K562 (cell line): ENCODE measurements at regions not wholly inside any gene's neighbourhood (a gene's known extent, or its start where the extent isn't known, plus 50 kb on each side); places are given as distances from the start of the nearest gene placed in this dataset.

Experiments
- ARID3A ChIP-seq: IDR thresholded peaks from 2 replicates; pipeline ENCODE4 v1.6.1; 2012; ENCODE audit warnings: low read depth, low read length, improper control_type of control experiment, borderline replicate concordance
- BRD9 ChIP-seq: fragments of 450-650 bp; IDR thresholded peaks from 2 replicates; pipeline ENCODE4 v1.6.1; 2018; ENCODE audit warnings: low read depth; ENCODE audit not compliant: partially characterized antibody
- CBX2 ChIP-seq: fragments of 200-600 bp; sonication (generic); IDR thresholded peaks from one replicate; pipeline ENCODE4 v1.6.1; 2012; ENCODE audit warnings: mild to moderate bottlenecking, low read length, inconsistent platforms; ENCODE audit not compliant: insufficient read depth, poor library complexity, severe bottlenecking
- CEBPB ChIP-seq: fragments of 450-650 bp; IDR thresholded peaks from 2 replicates; pipeline ENCODE4 v1.6.1; 2016; ENCODE audit warnings: missing genetic modification characterization, missing compliant biosample characterization
- CEBPG ChIP-seq, 3 experiments: fragments of 200-800 bp in 1 of 3; sonication (Bioruptor generic) in 1 of 3; sonication (generic) in 1 of 3; formaldehyde crosslinking in 1 of 3; IDR thresholded peaks in 2 of 3; conservative IDR thresholded peaks in 1 of 3; 2 replicates each; pipeline versions ENCODE4 v1.6.1 to v1.8.0; 2016 to 2022; ENCODE audit warnings: missing compliant biosample characterization in 2 of 3, missing genetic modification characterization in 2 of 3, mild to moderate bottlenecking in 1 of 3, missing genetic modification reagents in 1 of 3
- DMBX1 ChIP-seq: fragments of 250-450 bp; sonication (Bioruptor Pico); IDR thresholded peaks from 2 replicates; pipeline ENCODE4 v1.8.0; 2022; ENCODE audit warnings: inconsistent platforms, mild to moderate bottlenecking, moderate library complexity, borderline replicate concordance
- EP300 ChIP-seq: IDR thresholded peaks from 2 replicates; pipeline ENCODE4 v1.6.1; 2012; ENCODE audit warnings: low read length, improper control_type of control experiment
- GABPA ChIP-seq: fragments of 200-800 bp; sonication (Bioruptor generic); conservative IDR thresholded peaks from 2 replicates; pipeline ENCODE4 v1.6.1; 2016; ENCODE audit warnings: low read depth, missing genetic modification characterization, missing compliant biosample characterization
- HDAC6 ChIP-seq: IDR thresholded peaks from 2 replicates; pipeline ENCODE4 v1.6.1; 2012; ENCODE audit warnings: low read depth, mild to moderate bottlenecking, control low read depth, inconsistent platforms, low read length, moderate library complexity
- KHSRP ChIP-seq: fragments of 450-650 bp; IDR thresholded peaks from 2 replicates; pipeline ENCODE4 v1.6.1; 2017
- RBM39 ChIP-seq: fragments of 200-400 bp; formaldehyde crosslinking; optimal IDR thresholded peaks from 2 replicates; pipeline ENCODE3; 2018; ENCODE audit warnings: low read depth, low read length
- TSHZ1 ChIP-seq: fragments of 250-450 bp; sonication (Bioruptor Pico); IDR thresholded peaks from 2 replicates; pipeline ENCODE4 v1.4.0; 2020; ENCODE audit warnings: mild to moderate bottlenecking, moderate library complexity
- ZNF197 ChIP-seq: fragments of 200-800 bp; sonication (Bioruptor generic); IDR thresholded peaks from 2 replicates; pipeline ENCODE4 v1.6.1; 2016; ENCODE audit warnings: low read depth, missing genetic modification characterization, missing compliant biosample characterization
- ZNF224 ChIP-seq: sonication (generic); formaldehyde crosslinking; IDR thresholded peaks from 2 replicates; pipeline ENCODE4 v1.8.0; 2022; ENCODE audit warnings: mild to moderate bottlenecking, missing genetic modification reagents
- ZNF589 ChIP-seq: fragments of 200-800 bp; sonication (Bioruptor generic); IDR thresholded peaks from 2 replicates; pipeline ENCODE4 v1.6.1; 2016; ENCODE audit warnings: low read depth, missing genetic modification characterization, missing compliant biosample characterization
- ZNF699 ChIP-seq: fragments of 250-450 bp; sonication (Bioruptor Pico); IDR thresholded peaks from 2 replicates; pipeline ENCODE4 v1.8.0; 2021; ENCODE audit warnings: mild to moderate bottlenecking, moderate library complexity; ENCODE audit not compliant: insufficient replicate concordance
- TF ChIP-seq, protein P1 (sequence below): fragments of 450-650 bp; formaldehyde crosslinking; IDR thresholded peaks from 2 replicates; pipeline ENCODE4 v1.4.0; 2022; ENCODE audit warnings: mild to moderate bottlenecking, moderate library complexity
- TF ChIP-seq, protein P2 (sequence below): fragments of 450-650 bp; formaldehyde crosslinking; IDR thresholded peaks from 2 replicates; pipeline ENCODE4 v1.4.0; 2020; ENCODE audit warnings: mild to moderate bottlenecking, moderate library complexity

DNA sequence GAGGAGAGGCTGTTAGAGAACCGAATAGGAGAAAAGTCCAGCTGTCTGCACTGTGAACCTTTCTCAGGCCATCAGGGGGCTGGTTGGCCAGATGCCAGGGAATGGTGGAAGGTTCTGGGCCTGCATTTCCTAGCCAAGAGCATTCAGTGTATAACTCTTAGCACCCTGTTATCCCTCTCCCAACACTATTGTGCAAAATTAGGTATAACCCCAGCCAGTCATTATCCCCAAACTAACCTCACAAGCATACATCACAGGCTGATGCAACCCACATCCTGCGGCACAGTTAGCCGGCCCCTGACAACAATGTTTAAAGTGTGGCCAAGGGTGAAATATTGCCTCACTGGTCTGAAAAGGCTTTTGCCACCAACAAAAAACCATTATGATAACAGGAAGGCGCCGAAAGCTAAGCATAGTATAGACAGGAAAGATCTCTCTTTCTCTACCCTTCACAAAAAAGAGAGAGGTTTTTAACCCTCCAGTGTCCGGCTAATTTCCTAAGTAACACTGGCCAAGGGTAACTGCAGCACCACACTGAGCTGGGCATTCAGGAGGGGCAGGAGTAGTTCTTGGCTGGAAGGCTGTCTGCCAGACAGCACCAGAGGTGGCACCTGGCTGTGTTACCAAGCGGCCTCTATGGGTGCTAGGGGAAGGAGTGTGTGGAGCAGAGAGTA is 77.3 kb upstream of the BCAR3 start (continued):
- TF ChIP-seq GABPA (tag), result 0 out of 2 replicates have a peak, but pooled peaks have one; percentile 11
- no peak for TF ChIP-seq ZNF224 (CRISPR knock-in tag)
- no peak for TF ChIP-seq KHSRP
- TF ChIP-seq ZNF699 (CRISPR knock-in tag), result no peak
- TF ChIP-seq ARID3A, result no peak
- no peak for TF ChIP-seq ZNF589 (CRISPR knock-in tag)
- no peak for TF ChIP-seq ZNF197
- TF ChIP-seq RBM39, result no peak
- no peak for TF ChIP-seq CBX2
- TF ChIP-seq, protein P1, sequence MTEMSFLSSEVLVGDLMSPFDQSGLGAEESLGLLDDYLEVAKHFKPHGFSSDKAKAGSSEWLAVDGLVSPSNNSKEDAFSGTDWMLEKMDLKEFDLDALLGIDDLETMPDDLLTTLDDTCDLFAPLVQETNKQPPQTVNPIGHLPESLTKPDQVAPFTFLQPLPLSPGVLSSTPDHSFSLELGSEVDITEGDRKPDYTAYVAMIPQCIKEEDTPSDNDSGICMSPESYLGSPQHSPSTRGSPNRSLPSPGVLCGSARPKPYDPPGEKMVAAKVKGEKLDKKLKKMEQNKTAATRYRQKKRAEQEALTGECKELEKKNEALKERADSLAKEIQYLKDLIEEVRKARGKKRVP (CRISPR knock-in tag), result peak; percentile 82
- no peak for TF ChIP-seq DMBX1 (CRISPR knock-in tag)
- TF ChIP-seq, protein P2, sequence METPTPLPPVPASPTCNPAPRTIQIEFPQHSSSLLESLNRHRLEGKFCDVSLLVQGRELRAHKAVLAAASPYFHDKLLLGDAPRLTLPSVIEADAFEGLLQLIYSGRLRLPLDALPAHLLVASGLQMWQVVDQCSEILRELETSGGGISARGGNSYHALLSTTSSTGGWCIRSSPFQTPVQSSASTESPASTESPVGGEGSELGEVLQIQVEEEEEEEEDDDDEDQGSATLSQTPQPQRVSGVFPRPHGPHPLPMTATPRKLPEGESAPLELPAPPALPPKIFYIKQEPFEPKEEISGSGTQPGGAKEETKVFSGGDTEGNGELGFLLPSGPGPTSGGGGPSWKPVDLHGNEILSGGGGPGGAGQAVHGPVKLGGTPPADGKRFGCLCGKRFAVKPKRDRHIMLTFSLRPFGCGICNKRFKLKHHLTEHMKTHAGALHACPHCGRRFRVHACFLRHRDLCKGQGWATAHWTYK (CRISPR knock-in tag), result no peak
- no peak for TF ChIP-seq BRD9
- TF ChIP-seq HDAC6, result no peak
- 0 out of 2 replicates have a peak, but pooled peaks have one; percentile 10 for TF ChIP-seq CEBPB (tag)
- no peak for TF ChIP-seq TSHZ1 (CRISPR knock-in tag)
- peak; percentile 76 for TF ChIP-seq CEBPG (CRISPR knock-in tag; IDR thresholded peaks at IDR 0.05)
- peak; percentile 94 to 96 for TF ChIP-seq CEBPG (tag; conservative IDR thresholded peaks at IDR 0.05 in 1 of 2, IDR thresholded peaks at IDR 0.05 in 1 of 2)
- TF ChIP-seq EP300, result no peak
